Chondrocyte (in vitro differentiated cells): ENCODE measurements at regions not wholly inside any gene's neighbourhood (a gene's known extent, or its start where the extent isn't known, plus 50 kb on each side); places are given as distances from the start of the nearest gene placed in this dataset.
A peak's percentile ranks its signal among the peaks of the same experiment; 100 is the strongest.

Experiments
- DNase-seq: peaks from one replicate; pipeline ENCODE4 v3.0.0; 2021; ENCODE audit warnings: mixed read lengths, low spot score
- H3K27ac Mint-ChIP-seq: one replicate; pipeline ENCODE4 v1.8.0; 2021; ENCODE audit warnings: mild to moderate bottlenecking, moderate library complexity, mixed read lengths; ENCODE audit not compliant: unreplicated experiment
- H3K27me3 Mint-ChIP-seq: 2 replicates; pipeline ENCODE4 v1.8.0; 2021; ENCODE audit warnings: low read depth, mixed read lengths
- H3K36me3 Mint-ChIP-seq: 2 replicates; pipeline ENCODE4 v1.8.0; 2021; ENCODE audit warnings: low read depth, mixed read lengths
- H3K4me1 Mint-ChIP-seq: 2 replicates; pipeline ENCODE4 v1.8.0; 2021; ENCODE audit warnings: low read depth, mild to moderate bottlenecking, mixed read lengths
- H3K4me3 Mint-ChIP-seq: one replicate; pipeline ENCODE4 v1.8.0; 2021; ENCODE audit warnings: mild to moderate bottlenecking, moderate library complexity, mixed read lengths; ENCODE audit not compliant: unreplicated experiment
- H3K9me3 Mint-ChIP-seq: 2 replicates; pipeline ENCODE4 v1.8.0; 2021; ENCODE audit warnings: low read depth, mixed read lengths
- TF ChIP-seq, protein P1 (sequence below): fragments of 200-600 bp; sonication (generic); IDR thresholded peaks from 2 replicates; pipeline ENCODE4 v1.5.0; 2021; ENCODE audit warnings: antibody characterized with exemption, mild to moderate bottlenecking, moderate library complexity

DNA sequence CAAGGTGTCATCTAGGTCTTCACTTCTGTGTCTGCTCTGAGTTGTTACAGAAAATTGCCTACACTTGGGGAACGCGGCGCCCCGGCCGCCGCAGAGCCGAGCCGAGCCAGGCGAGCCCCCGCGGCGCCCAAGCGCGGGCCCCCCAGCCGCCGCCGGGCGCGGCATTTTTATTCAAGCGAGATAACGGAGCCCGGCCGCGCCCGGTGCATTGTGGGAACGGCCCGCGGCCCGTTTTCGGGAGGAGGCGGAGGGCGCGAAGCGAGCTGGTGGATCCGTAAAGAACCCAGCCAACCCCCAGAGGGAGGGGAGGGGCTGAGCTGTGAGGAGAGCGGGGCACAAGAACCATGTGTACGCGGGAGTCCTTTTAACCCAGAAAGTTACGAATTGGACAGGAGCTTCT, 191.8 kb downstream of the FTCDNL1 start:
- Mint-ChIP-seq H3K9me3 (peaks cover 29% of the 10 kb centered on the region), H3K36me3 (peaks cover 3% of the 10 kb centered on the region), H3K4me3 (peak overlapping the region; percentile 68), H3K27ac (no peak overlapping the region), H3K27me3 (peaks cover 3% of the 10 kb centered on the region), H3K4me1 (no peaks in the 10 kb centered on the region)
- TF ChIP-seq, protein P1, sequence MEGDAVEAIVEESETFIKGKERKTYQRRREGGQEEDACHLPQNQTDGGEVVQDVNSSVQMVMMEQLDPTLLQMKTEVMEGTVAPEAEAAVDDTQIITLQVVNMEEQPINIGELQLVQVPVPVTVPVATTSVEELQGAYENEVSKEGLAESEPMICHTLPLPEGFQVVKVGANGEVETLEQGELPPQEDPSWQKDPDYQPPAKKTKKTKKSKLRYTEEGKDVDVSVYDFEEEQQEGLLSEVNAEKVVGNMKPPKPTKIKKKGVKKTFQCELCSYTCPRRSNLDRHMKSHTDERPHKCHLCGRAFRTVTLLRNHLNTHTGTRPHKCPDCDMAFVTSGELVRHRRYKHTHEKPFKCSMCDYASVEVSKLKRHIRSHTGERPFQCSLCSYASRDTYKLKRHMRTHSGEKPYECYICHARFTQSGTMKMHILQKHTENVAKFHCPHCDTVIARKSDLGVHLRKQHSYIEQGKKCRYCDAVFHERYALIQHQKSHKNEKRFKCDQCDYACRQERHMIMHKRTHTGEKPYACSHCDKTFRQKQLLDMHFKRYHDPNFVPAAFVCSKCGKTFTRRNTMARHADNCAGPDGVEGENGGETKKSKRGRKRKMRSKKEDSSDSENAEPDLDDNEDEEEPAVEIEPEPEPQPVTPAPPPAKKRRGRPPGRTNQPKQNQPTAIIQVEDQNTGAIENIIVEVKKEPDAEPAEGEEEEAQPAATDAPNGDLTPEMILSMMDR = no peak
- DNase-seq = no peak

DNA sequence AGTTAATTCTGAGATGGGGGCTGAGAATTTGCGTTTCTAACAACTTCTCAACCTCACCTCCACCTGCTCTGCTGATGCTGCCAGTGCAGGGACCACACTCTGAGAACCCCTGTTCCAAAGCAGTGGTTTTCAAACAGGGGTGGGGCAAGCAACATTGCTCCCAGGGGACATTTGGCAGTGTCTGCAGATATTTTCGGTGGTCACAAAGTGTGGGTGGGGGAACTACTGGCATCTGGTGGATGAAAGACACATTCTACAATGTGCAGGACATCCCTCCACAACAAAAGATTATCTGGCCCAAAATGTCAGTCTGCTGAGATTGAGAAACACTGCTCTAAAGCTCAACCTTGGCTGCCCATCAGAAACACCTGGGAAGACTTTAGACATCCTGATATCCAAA, 188.7 kb upstream of the SATB2 start:
- Mint-ChIP-seq H3K27ac (no peak overlapping the region), H3K4me3 (no peak overlapping the region), H3K36me3 (peaks cover 2% of the 10 kb centered on the region), H3K4me1 (no peaks in the 10 kb centered on the region), H3K27me3 (peaks cover 7% of the 10 kb centered on the region), H3K9me3 (peaks cover 14% of the 10 kb centered on the region)
- DNase-seq = no peak
- TF ChIP-seq, protein P1 = no peak

DNA sequence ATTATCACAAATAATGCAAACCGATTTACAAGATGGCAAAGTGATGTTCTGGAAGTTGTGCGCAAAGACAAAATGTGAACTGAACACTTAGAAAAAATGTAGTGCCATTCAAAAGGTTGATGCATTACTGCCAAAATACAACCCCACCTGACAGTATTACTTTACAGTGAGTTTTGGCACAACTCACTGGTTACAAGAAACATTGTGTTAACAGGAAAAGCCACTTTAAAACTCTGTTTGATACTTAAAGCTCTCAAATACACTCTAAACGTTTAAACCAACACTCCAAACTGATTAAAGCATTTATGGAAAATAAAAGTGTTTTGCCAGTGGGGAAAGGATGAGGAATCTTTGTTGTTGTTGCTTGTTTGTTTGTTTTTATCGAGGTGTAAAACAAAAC, 173.4 kb upstream of the SATB2 start:
- H3K36me3 Mint-ChIP-seq = no peaks in the 10 kb centered on the region
- H3K4me3 Mint-ChIP-seq = no peak overlapping the region
- no peak for DNase-seq
- peaks cover 7% of the 10 kb centered on the region for H3K27me3 Mint-ChIP-seq
- no peaks in the 10 kb centered on the region for H3K9me3 Mint-ChIP-seq
- peaks cover 5% of the 10 kb centered on the region for H3K4me1 Mint-ChIP-seq
- H3K27ac Mint-ChIP-seq = no peak overlapping the region
- TF ChIP-seq, protein P1 = no peak

DNA sequence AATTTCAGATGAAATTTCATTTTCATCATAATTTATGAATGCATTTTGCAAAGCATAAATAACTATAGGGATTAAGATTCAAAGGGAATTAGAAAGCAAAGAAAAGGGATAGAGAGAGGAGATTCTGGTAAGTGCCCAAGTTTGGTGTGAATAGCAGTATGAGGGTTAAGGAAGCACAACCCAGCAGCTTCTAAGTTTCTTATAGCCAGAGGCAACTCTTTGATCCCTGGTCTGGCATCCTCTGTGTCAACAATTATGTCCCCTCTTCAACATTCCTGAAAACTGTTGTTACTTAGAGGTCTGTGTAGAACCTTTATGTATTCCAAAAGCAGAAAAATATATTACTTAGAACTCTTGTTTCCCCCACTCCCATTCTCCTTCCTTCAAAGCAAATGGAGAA, 171.6 kb upstream of the SATB2 start:
- DNase-seq = no peak
- H3K9me3 Mint-ChIP-seq = no peaks in the 10 kb centered on the region
- H3K36me3 Mint-ChIP-seq = no peaks in the 10 kb centered on the region
- TF ChIP-seq, protein P1 = no peak
- H3K4me3 Mint-ChIP-seq = no peak overlapping the region
- H3K27ac Mint-ChIP-seq = no peak overlapping the region
- H3K4me1 Mint-ChIP-seq = peaks cover 5% of the 10 kb centered on the region
- H3K27me3 Mint-ChIP-seq = peaks cover 10% of the 10 kb centered on the region

DNA sequence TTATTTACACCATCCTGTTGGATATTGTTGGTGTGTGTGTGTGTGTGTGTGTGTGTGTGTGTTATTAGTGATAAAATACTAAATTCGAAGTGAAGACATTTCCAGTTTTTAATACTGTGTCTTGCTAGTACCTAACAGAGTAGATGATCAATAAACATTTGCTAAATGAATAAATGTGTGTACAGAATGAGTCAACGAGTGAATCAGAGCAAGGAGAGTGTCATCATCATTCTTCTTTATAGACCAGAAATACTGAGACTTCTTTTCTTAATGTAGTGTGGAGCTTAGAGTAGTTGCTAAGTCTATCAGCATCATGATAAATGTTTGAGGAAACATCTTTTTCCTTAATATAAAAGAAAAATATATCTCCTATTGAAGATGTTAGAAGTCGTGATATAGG, 169.7 kb upstream of the SATB2 start:
- no peak overlapping the region for H3K4me3 Mint-ChIP-seq
- DNase-seq = no peak
- H3K27me3 Mint-ChIP-seq = peaks cover 11% of the 10 kb centered on the region
- no peak overlapping the region for H3K27ac Mint-ChIP-seq
- H3K4me1 Mint-ChIP-seq = peaks cover 5% of the 10 kb centered on the region
- no peaks in the 10 kb centered on the region for H3K36me3 Mint-ChIP-seq
- H3K9me3 Mint-ChIP-seq = no peaks in the 10 kb centered on the region
- TF ChIP-seq, protein P1 = no peak
